HUES48 (cell line): ENCODE measurements at regions not wholly inside any gene's neighbourhood (a gene's known extent, or its start where the extent isn't known, plus 50 kb on each side); places are given as distances from the start of the nearest gene placed in this dataset.
"Not testable (repeated sequence)": the region's sequence is repeated elsewhere in the genome, so short reads cannot be mapped to it uniquely, and the experiment has no call there.

ENCODE experiments used
- H3K27ac ChIP-seq: one replicate; pipeline ENCODE4 v1.7.0; 2013; ENCODE audit warnings: low read depth, low read length, inconsistent platforms
- H3K27me3 ChIP-seq: 2 replicates; pipeline ENCODE4 v1.6.1; 2013; ENCODE audit warnings: mild to moderate bottlenecking, low read length; ENCODE audit not compliant: control insufficient read depth, insufficient read depth
- H3K36me3 ChIP-seq: 2 replicates; pipeline ENCODE4 v1.6.1; 2013; ENCODE audit warnings: low read length; ENCODE audit not compliant: control insufficient read depth, insufficient read depth
- H3K4me1 ChIP-seq: 2 replicates; pipeline ENCODE4 v1.6.1; 2013; ENCODE audit warnings: mild to moderate bottlenecking, low read length; ENCODE audit not compliant: control insufficient read depth, insufficient read depth
- H3K4me3 ChIP-seq: 2 replicates; pipeline ENCODE4 v1.5.1; 2013; ENCODE audit warnings: mild to moderate bottlenecking, low read depth, low read length
- H3K9ac ChIP-seq: 2 replicates; pipeline ENCODE4 v1.6.1; 2013; ENCODE audit warnings: mild to moderate bottlenecking, low read depth, low read length, moderate library complexity
- H3K9me3 ChIP-seq: 2 replicates; pipeline ENCODE4 v1.6.1; 2013; ENCODE audit warnings: low read length; ENCODE audit not compliant: control insufficient read depth, insufficient read depth

- no peaks in the 10 kb centered on the region for H3K36me3 ChIP-seq
- H3K4me1 ChIP-seq: no peaks in the 10 kb centered on the region
- no peaks in the 10 kb centered on the region for H3K9me3 ChIP-seq
- H3K27me3 ChIP-seq: no peaks in the 10 kb centered on the region
- H3K9ac ChIP-seq: no peak overlapping the region
- H3K4me3 ChIP-seq: no peak overlapping the region
- H3K27ac ChIP-seq: no peak overlapping the region
Measured at GRCh38 chrX:121853762-121854613, 806.6 kb downstream of the GLUD2 start.

- Histone ChIP-seq H3K9me3 (no peaks in the 10 kb centered on the region), H3K9ac (no peak overlapping the region), H3K36me3 (no peaks in the 10 kb centered on the region), H3K27me3 (no peaks in the 10 kb centered on the region), H3K4me1 (no peaks in the 10 kb centered on the region), H3K27ac (no peak overlapping the region), H3K4me3 (no peak overlapping the region)
Measured at GRCh38 chrX:121854614-121854911, 807.2 kb downstream of the GLUD2 start.

- Histone ChIP-seq H3K36me3 (no peaks in the 10 kb centered on the region), H3K4me1 (no peaks in the 10 kb centered on the region), H3K9ac (no peak overlapping the region), H3K9me3 (no peaks in the 10 kb centered on the region), H3K27ac (no peak overlapping the region), H3K27me3 (no peaks in the 10 kb centered on the region), H3K4me3 (no peak overlapping the region)
Measured at GRCh38 chrX:121858867-121859647, 811.6 kb downstream of the GLUD2 start.

- no peaks in the 10 kb centered on the region for H3K9me3 ChIP-seq
- no peaks in the 10 kb centered on the region for H3K27me3 ChIP-seq
- no peaks in the 10 kb centered on the region for H3K36me3 ChIP-seq
- H3K9ac ChIP-seq: no peak overlapping the region
- H3K4me1 ChIP-seq: no peaks in the 10 kb centered on the region
- H3K27ac ChIP-seq: no peak overlapping the region
- no peak overlapping the region for H3K4me3 ChIP-seq
Measured at GRCh38 chrX:121863976-121864375, 816.6 kb downstream of the GLUD2 start.

- no peaks in the 10 kb centered on the region for H3K27me3 ChIP-seq
- no peaks in the 10 kb centered on the region for H3K4me1 ChIP-seq
- H3K36me3 ChIP-seq: no peaks in the 10 kb centered on the region
Measured at GRCh38 chrX:121864561-121864960, 817.2 kb downstream of the GLUD2 start.

GRCh38 chrX:121869876-121870477 is 822.6 kb downstream of the GLUD2 start:
- no peaks in the 10 kb centered on the region for H3K27me3 ChIP-seq
- no peaks in the 10 kb centered on the region for H3K9me3 ChIP-seq
- H3K36me3 ChIP-seq: no peaks in the 10 kb centered on the region
- H3K27ac ChIP-seq: no peak overlapping the region
- no peaks in the 10 kb centered on the region for H3K4me1 ChIP-seq
- no peak overlapping the region for H3K9ac ChIP-seq
- no peak overlapping the region for H3K4me3 ChIP-seq

More at GRCh38 chrX:121864561-121864960, 817.2 kb downstream of the GLUD2 start:
- Histone ChIP-seq H3K9me3 (no peaks in the 10 kb centered on the region), H3K9ac (no peak overlapping the region), H3K4me3 (no peak overlapping the region), H3K27ac (no peak overlapping the region)

- no peaks in the 10 kb centered on the region for H3K9me3 ChIP-seq
- H3K27ac ChIP-seq: no peak overlapping the region
- no peaks in the 10 kb centered on the region for H3K36me3 ChIP-seq
- H3K4me1 ChIP-seq: no peaks in the 10 kb centered on the region
- H3K4me3 ChIP-seq: no peak overlapping the region
- no peaks in the 10 kb centered on the region for H3K27me3 ChIP-seq
- H3K9ac ChIP-seq: no peak overlapping the region
Measured at GRCh38 chrX:121871122-121871521, 823.7 kb downstream of the GLUD2 start.

- H3K27me3 ChIP-seq: no peaks in the 10 kb centered on the region
- no peaks in the 10 kb centered on the region for H3K9me3 ChIP-seq
- no peak overlapping the region for H3K9ac ChIP-seq
- no peaks in the 10 kb centered on the region for H3K4me1 ChIP-seq
- H3K4me3 ChIP-seq: no peak overlapping the region
- H3K27ac ChIP-seq: no peak overlapping the region
- H3K36me3 ChIP-seq: no peaks in the 10 kb centered on the region
Measured at GRCh38 chrX:121876305-121876704, 828.9 kb downstream of the GLUD2 start.

GRCh38 chrX:121877337-121877736 is 829.9 kb downstream of the GLUD2 start:
- not testable (repeated sequence) for H3K9ac ChIP-seq, H3K27me3 ChIP-seq, H3K4me3 ChIP-seq, H3K27ac ChIP-seq, H3K9me3 ChIP-seq, H3K4me1 ChIP-seq, H3K36me3 ChIP-seq

GRCh38 chrX:121886557-121886956 is 839.1 kb downstream of the GLUD2 start:
- Histone ChIP-seq H3K4me3 (no peak overlapping the region), H3K9ac (no peak overlapping the region)

GRCh38 chrX:121894756-121895155 is 847.3 kb downstream of the GLUD2 start:
- Histone ChIP-seq H3K9ac (no peak overlapping the region), H3K4me3 (no peak overlapping the region), H3K36me3 (no peaks in the 10 kb centered on the region), H3K4me1 (no peaks in the 10 kb centered on the region), H3K27me3 (no peaks in the 10 kb centered on the region), H3K9me3 (no peaks in the 10 kb centered on the region), H3K27ac (no peak overlapping the region)

More at GRCh38 chrX:121886557-121886956, 839.1 kb downstream of the GLUD2 start:
- no peak overlapping the region for H3K27ac ChIP-seq
- H3K36me3 ChIP-seq: no peaks in the 10 kb centered on the region
- H3K4me1 ChIP-seq: no peaks in the 10 kb centered on the region
- no peaks in the 10 kb centered on the region for H3K9me3 ChIP-seq
- no peaks in the 10 kb centered on the region for H3K27me3 ChIP-seq
